GM18867 (cell line): ENCODE measurements at regions not wholly inside any gene's neighbourhood (a gene's known extent, or its start where the extent isn't known, plus 50 kb on each side); places are given as distances from the start of the nearest gene placed in this dataset.

ENCODE experiments used
- ATAC-seq: cut with Tn5 transposase; IDR thresholded peaks from one replicate; pipeline ENCODE4 v1.9.1; 2021; ENCODE audit warnings: mild to moderate bottlenecking, moderate library complexity; ENCODE audit not compliant: unreplicated experiment

DNA sequence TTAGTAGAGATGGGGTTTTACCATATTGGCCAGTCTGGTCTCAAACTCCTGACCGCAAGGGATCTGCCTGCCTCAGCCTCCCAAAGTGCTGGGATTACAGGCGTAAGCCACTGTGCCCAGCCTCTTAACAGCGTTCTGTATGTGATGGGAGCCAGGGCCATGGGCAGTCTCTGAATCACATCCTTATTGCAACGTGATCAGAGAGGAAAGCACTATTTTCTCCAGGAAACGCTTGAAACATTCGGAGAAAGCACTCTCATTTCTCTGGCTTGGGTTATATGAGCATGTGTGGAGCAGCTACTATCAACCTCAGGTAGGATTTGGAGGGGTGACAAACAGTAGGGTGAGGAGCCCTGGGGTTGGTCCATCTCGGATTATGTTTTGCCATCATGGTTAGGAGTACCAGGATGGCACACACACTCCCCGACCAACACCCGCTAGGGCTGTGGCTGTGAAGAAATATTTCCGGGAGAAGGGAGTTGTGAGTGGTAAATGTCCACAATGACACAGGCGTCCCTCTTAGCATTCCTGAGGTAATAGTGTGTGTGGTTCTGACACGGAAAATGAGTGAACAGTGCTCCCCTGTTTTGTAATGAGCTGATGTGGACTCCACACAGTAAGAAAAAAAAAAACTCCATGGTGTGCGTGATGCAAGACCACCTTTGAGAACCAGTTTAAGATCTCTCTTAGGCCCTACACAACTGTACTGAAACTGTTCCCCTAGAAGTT lies 406.2 kb upstream of the ZNF608 start:
- peak; percentile 26 for ATAC-seq

DNA sequence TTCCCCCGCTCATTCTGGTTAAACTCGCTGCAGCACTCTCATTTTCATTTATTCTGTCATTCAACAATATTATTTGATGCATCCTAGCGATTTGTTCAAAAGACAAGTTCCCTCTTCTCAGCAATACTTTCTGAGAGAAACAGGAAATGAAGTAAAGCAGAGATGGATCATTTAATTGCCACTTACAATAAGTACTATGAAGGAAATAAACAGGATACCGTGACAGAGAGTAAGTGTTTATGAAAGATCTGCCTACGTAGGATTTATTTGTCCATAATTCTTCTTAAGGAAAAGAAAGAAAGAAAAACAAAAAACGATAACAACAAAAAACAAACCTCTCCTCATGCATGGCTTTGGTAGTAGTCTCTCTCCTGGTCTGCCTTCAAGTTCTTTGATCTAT lies 406.8 kb upstream of the ZNF608 start:
- no peak for ATAC-seq

DNA sequence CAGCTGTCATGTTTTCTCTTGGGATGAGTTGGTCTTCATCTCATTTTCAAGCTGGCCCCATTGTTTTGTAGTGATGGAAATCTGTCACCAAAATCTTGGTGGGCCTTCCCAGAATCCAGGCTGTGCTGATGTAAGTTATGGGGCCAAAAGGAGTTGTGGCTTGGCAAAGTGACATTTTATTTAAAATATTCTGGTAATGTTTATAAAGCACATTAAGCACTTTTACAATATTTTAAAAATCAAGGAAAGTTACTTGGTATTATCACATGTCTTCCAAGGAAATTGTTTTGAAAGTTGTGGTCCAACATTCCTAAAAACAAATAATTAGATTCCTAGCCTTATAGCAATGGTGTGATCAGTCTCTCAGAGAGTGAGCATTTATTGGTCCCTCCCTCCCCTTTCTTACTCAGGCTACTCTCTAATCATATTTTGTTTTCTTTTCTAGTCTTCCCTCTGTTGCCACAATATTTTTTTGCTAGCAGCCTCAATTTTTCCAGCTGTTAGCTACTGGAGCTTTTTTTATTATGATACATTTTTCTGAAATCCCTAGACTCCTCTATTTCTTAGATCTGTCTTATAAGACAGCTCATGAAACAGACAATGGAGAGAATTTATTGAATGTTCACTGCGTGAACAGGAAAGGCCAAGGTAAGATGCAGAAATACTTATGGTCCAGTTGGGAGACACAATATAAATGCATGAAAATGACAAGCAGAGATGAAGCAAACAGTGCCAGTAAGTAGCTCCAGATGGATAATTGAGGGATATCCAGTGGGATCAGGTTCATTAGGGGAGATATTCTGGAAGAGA lies 408.1 kb upstream of the ZNF608 start:
- no peak for ATAC-seq

DNA sequence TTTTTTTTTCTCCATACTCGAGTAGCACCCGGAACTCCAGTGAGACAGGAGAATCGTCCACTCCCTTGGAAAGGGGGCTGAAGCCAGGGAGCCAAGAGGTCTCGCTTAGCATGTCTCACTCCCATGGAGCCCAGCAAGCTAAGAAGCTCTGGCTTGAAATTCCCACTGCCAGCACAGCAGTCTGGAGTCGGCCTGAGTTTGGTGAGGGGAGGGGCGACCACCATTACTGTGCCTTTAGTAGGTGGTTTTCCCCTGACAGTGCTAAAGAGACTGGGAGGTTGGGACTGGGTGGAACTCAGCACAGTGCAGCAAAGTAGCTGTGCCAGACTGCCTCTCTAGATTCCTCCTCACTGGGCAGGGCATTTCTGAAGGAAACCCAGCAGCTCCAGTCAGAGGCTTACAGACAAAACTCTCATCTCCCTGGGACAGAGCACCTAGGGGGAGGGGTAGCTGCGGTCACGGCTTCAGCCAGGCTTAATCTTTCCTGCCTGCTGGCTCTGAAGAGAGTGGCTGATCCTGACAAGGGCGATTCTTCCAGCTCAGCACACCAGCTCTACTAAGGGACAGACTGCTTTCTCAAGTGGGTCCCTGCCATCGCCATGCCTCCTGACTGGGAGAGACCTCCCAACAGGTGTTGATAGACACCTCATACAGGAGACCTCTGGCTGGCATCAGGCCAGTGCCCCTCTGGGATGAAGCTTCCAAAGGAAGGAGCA lies 414.5 kb upstream of the ZNF608 start:
- no peak for ATAC-seq

DNA sequence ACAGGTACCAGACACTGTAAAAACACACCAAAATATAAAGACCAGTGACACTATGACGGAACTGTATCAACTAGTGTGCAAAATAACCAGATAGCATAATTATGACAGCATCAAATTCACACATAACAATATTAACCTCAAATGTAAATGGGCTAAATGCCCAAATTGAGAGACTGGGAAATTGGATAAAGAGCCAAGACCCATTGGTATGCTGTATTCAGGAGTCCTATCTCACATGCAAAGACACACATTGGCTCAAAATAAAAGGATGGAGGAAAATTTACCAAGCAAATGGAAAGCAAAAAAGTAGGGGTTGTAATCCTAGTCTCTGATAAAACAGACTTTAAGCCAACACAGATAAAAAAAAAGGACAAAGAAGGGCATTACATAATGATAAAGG lies 416.3 kb upstream of the ZNF608 start:
- no peak for ATAC-seq

DNA sequence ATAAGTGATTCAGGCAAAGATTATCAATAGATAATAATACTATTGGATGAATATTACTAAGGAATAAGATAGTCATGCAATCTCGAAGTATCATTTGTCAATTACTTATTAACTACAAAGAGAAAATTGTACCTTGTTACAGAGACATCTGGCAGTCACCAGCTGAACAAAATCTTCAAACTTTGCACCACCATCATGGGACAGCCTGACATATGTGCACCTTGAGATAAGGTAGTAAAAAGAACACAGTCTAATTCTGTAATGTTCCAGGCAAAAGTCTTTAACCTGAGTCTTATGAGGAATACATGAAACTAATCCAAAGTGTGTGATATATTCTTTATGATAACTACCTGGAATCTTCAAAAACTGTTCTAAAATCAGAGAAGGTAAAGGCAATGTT lies 423.0 kb upstream of the ZNF608 start:
- ATAC-seq, result no peak

DNA sequence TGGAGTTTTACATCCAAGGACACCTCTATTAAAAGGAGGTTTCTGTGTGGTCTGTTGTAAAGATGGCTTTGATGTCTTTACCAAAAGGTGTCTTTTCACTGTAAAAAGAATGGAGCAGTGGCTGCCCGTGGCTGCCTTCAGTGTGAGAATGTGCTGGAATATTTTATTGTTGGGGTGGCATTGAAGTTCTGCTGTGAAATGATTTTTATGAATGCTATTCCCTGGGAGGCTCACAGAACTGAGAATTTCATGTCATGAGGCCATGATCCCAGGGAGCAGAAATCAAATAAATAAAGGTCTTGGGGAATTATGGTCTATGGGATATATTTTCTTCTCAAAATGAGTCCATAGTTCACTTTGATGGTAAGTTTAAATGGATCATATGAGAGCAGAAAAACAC lies 425.2 kb upstream of the ZNF608 start:
- no peak for ATAC-seq

DNA sequence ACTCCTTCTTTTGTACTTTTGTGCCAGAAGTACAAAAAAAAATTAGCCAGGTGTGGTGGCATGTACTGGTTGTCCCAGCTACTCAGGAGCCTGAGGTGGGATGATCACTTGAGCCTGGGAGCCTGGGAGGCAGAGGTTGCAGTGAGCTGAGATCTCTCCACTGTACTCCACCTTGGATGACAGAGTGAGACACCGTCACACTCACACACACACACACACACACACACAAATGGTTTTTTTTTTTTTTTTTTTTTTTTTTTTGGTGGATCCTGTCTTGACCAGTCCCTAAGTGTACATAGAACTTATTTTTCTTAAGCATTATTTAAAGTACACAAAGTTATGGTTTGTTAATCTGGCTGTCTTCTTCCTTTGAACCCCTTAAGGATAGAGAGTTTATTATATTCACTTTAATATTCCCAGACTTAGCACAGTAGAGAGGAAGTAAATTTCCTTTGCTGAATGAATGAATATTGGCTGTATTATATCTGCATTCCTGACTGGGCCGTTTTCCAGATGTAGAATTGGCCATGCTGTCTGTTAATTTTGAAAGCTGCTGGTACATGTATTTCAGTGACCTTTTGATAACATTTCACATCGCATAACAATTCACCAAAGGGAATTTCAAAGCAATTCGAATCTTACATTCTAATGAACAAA lies 429.0 kb upstream of the ZNF608 start:
- ATAC-seq, result no peak

DNA sequence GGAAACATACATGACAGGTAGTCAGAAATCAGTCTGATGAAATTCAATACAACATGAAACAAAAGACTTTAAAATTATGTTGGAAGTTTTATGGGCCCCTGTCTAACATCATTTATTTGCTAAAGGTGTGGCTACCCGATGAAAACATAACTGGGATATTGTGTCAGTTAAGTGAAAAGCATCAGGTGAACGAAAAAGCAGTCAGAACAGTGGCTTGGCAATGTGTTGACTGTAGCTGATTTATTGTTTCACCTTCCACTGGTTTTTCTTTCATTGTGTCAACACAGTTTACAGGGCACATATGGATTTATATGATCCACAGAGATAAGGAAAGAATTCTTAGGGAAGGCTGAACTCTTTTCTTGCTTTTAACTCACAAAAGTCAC lies 429.6 kb upstream of the ZNF608 start:
- no peak for ATAC-seq

DNA sequence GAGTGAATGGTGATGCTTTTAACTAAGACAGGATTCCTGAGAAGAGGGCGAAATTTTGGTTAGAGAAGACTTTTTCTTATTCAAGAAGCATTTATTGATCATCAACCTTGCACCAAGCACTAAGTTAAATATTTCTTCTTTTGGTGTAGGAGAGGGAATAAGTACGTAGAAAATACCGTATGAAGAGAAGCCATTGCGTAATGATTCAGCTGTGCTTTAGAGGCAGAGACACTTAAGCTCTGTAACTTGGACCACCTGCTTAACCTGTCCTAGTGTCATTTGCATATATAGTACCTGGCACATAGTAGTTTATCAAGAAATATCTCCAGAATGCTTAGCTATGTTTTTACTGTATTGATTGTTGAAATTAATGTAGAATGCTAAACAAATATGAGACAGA lies 430.9 kb upstream of the ZNF608 start:
- ATAC-seq, result no peak

DNA sequence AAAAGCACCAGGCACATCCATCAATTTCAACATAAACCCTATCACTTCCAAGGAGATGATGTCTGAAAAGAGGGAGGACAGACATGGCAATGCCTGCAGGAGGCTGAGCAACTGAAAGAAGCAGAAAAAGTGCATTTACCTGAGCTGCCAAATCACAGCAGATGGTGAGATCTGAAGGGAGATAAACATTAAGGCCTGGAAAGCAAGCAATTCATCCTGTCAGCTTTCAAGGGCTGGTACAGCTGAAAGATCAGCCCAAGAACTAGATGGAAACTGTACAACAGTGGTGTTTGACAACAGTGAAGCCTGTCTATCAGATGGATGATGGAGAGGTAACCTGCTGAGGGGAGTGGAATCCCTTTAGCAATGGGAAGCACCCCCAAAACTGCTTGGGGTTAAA lies 433.2 kb upstream of the ZNF608 start:
- ATAC-seq, result no peak

DNA sequence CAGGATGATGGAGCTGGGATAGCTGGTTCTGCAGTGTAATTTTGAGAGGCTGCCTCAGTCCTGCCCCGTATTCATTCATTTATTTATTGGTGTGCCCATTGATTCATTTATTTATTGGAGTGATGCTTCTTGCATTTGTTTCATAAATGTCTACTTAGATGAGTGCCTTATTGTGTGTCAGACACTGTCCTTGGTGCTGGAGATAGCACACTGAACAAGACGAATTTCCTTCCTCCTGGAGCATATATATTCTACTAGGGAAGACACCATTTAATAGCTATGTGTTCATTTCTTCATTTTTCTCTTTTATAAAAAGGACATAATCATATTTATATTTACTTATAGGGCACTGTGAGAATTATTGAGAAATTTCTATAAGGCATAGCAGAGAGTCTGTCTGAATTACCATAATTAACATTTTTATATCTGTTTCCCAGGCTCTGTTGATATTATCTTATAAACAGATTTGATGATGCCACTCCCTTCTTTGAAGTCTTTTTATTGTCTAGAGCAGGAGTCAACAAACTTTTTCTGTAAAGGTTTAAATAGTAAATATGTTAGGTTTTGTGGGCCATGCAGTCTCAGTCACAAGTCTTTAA lies 433.9 kb upstream of the ZNF608 start:
- ATAC-seq, result no peak

DNA sequence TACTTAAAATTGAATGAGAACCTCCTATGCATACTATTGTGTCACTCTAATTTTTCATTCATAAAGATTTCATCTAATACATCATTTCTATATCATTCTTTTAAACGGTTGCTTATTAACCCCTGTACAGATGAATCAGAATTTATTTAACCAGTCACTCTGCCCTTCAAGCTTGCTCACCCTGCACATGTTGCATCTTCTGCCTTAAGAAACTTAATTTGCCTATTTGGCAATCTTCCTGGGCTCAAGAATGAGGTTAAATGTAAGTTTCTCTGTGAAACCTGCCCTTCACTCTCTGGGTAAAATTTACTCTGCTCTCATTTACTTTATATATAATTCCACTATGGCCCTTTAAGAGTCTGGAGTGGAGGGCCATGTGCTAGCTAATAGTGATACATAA lies 434.7 kb upstream of the ZNF608 start:
- ATAC-seq, result no peak

DNA sequence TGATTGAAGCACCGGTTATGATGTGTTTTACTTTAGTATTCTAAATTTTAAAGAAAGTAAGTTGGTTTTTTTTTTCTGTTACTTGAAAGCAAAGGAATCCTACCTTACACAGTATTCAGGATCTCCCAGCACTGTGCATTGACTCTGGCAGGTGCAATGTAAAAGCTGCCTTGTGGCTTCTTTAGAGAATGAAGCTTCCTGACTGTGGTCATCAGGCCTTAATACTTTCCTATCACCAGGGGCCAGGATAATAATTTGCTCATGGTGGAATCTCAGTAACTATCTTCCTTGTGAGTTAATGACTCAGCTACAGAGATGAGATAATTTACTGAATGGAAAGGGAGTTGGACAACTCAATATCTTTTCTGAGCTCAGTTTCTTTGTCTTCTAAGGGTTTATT lies 435.5 kb upstream of the ZNF608 start:
- ATAC-seq, result no peak

DNA sequence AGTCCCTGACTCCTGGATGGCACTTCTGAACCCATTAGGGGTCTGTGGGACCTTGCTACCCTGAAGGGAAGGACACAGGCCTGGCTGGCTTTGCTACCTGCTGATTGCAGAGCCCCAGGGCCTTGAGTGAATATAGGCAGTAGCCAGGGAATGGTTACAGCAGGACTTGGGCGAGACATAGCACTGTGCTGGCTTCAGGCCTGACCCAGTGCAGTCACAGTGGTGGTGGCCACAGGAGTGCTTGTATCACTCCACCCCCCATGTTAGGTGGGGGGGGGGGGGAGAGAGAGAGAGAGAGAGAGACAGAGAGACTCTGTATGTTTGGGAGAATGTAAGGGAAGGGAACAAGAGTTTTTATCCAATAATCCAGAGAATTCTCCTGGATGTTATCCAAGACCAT lies 439.3 kb upstream of the ZNF608 start:
- no peak for ATAC-seq

DNA sequence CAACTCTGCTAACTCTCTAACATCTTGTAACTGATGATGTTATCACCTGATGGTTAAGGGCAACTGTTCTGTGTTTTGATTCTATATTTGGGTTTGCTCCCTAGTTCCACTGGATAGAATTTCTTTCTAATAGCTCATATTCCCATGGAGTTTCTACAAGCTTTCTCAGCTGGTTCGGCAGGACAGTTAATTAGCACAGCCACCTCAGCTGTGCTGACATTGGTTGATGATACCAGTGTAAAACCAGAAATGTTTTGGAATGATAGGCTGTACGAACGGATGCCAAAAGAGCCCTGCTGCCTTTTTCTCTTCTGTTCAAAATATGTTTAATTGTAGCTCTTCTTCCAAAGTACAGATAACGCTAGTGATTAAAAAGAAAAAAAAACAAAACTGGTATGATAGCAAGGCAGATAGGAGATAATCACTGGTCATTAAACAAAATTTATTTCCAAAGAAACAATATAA lies 440.5 kb upstream of the ZNF608 start:
- no peak for ATAC-seq

DNA sequence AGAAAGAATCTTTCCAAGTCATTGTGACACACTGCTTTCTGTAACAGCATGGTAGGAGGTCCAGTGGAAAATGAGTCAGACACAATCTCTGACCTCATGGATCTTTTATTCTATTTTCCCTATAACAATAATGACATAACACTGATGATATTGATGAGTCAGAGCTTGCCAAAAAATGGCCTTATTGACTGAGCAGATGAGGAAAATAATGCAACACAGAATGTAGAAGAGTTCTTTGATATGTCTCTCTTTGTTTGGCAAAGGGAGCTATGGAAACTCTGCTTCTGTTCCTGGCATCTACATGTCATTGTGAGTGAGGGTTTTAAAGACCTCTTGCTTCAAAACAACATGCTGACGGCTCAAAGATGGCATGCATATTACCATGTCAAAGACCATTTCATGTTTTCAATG lies 443.1 kb upstream of the ZNF608 start:
- no peak for ATAC-seq

DNA sequence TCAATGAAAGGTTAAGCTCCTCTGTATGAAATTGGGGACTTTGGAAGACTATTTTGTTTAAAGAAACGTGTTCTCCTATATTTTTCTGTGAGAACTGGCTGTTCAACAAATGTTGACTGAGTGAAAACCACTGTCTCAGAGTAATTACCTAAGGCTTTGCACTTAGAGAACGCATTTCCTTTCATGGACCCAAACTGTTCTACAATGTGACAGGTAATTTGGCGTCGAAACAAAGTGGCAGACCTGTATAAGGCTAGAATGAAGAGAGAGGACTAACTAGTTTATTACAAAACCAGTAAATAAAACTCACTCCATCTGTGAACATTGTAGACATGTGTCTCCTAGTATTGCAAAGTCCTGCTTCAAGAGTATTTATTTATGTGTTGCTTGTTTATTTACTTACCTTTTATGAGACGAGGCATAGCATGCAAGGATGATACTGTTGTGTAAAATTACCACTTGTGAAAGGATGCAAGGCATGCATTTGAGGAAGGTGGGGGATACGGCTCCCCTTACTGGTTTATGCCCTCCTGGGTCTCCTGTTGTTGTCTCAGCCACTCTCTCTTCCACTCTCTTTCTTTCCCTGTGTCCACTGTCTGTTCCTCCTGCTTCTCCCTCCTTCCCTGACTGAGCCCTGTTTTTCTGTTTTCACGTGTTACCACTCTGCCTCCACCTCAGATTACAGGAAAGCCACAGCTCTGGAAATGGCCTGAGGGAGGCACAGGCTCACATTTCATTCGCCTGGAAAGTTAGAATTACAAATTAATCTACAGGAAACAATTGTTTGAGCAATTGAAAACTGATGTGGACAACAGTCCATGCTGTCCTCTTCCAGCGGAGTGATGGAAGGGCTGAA lies 444.0 kb upstream of the ZNF608 start:
- ATAC-seq, result no peak

DNA sequence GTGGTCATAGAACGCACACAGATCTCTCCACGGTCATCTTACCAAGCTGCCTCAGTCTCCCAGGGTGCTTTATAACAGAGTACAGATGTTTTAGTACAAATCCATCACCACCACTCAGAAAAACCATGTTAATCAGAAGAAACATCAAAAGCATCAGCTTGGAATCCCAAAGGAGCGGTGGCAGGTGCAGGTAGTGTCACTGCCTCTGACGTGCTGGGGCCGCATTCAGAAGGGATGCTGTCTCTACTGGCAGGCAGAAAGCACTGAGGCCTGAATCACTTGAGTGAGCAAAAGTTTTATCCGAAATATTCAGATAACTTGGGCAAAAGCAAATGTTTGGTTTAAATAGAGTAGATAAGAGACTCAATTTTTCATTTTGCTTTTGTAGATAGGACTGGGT lies 448.4 kb upstream of the ZNF608 start:
- no peak for ATAC-seq
